ENCODE measurements at regions not wholly inside any gene's neighbourhood (a gene's known extent, or its start where the extent isn't known, plus 50 kb on each side); places are given as distances from the start of the nearest gene placed in this dataset.

DNA sequence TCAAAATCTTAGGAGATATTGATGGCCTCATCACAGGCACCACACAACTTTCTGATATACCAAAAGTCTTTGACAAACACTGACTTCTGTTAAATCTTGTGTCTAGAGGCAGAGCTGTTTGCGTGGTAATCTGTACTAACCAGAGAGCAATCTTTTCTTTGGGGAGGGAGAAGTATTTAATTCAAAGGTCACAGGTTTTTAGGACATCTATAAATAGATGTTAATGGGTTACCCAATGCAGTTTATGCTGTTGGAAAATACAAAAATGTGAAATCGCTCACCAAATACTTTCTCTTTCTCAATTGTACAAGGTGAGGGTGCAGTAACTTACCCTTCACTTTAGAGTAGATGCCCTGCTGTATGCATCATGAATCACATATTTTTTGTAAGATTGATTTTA, 510.5 kb downstream of the NSUN3 start:
- DNase-seq (ENCODE audit: low spot score): no peak
- no peaks in the 10 kb centered on the region for H3K4me1 Mint-ChIP-seq (ENCODE audit: low read depth)
- H3K4me3 Mint-ChIP-seq (ENCODE audit: unreplicated experiment): no peak overlapping the region
- H3K9me3 Mint-ChIP-seq (ENCODE audit: low read depth): no peaks in the 10 kb centered on the region
- H3K27me3 Mint-ChIP-seq (ENCODE audit: low read depth): no peaks in the 10 kb centered on the region
- no peak overlapping the region for H3K27ac Mint-ChIP-seq (ENCODE audit: unreplicated experiment)
- no peaks in the 10 kb centered on the region for H3K36me3 Mint-ChIP-seq (ENCODE audit: low read depth)
- TF ChIP-seq, protein P1, sequence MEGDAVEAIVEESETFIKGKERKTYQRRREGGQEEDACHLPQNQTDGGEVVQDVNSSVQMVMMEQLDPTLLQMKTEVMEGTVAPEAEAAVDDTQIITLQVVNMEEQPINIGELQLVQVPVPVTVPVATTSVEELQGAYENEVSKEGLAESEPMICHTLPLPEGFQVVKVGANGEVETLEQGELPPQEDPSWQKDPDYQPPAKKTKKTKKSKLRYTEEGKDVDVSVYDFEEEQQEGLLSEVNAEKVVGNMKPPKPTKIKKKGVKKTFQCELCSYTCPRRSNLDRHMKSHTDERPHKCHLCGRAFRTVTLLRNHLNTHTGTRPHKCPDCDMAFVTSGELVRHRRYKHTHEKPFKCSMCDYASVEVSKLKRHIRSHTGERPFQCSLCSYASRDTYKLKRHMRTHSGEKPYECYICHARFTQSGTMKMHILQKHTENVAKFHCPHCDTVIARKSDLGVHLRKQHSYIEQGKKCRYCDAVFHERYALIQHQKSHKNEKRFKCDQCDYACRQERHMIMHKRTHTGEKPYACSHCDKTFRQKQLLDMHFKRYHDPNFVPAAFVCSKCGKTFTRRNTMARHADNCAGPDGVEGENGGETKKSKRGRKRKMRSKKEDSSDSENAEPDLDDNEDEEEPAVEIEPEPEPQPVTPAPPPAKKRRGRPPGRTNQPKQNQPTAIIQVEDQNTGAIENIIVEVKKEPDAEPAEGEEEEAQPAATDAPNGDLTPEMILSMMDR (IDR thresholded peaks at IDR 0.05): no peak

DNA sequence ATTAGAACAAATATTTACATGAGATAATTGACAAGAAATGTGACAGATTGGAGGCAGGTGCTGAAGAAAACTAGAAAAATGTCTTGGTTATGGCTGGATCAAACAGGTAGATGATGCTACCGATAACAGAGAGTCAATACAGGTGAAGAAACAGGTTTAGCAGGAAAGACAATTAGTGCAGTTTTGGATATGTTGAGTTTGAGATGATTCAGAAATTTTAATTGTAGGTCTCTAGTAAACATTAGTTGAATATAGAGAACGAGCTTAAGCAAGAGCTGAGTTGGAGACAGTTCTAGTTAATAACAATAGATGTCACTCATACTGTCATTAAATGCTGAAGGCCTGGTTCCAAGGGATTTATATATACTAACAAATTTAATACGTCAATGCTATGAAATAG, 524.4 kb downstream of the NSUN3 start:
- Mint-ChIP-seq H3K27ac (ENCODE audit: unreplicated experiment) (no peak overlapping the region), H3K4me3 (ENCODE audit: unreplicated experiment) (no peak overlapping the region), H3K9me3 (ENCODE audit: low read depth) (peaks cover 4% of the 10 kb centered on the region), H3K4me1 (ENCODE audit: low read depth) (peaks cover 11% of the 10 kb centered on the region), H3K27me3 (ENCODE audit: low read depth) (no peaks in the 10 kb centered on the region), H3K36me3 (ENCODE audit: low read depth) (no peaks in the 10 kb centered on the region)
- DNase-seq (ENCODE audit: low spot score): no peak
- TF ChIP-seq, protein P1 (IDR thresholded peaks at IDR 0.05): no peak

DNA sequence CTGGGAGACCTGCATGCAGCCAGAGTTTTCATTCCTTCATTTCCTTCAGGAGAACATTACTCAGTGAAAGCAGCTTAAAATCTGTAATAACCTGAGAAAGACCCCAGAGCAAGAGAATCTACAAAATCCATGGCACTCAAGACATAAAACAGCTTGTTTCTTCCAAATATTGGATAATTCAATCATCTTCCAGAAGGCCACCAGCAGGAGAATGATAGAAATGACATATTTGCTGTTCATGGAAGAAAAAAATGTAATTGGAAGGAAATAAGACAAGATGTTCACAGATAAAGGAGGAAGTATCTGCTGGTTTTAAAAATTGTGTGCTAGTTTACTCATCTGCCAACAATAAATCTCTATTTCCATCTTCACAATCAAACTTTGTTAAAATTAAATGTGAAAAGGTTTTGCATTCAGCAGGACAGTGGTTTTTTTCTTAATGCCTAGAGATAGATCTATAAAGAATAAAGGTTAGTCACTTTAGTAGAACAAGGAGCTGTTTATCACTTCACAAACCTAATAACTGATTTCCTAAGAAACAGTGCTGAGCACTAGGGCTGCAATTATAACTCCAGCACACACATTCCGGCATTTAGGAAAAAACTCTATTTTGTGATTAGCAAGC, 530.8 kb downstream of the NSUN3 start:
- H3K27me3 Mint-ChIP-seq (ENCODE audit: low read depth): no peaks in the 10 kb centered on the region
- no peak overlapping the region for H3K4me3 Mint-ChIP-seq (ENCODE audit: unreplicated experiment)
- peaks cover 4% of the 10 kb centered on the region for H3K9me3 Mint-ChIP-seq (ENCODE audit: low read depth)
- no peak overlapping the region for H3K27ac Mint-ChIP-seq (ENCODE audit: unreplicated experiment)
- H3K4me1 Mint-ChIP-seq (ENCODE audit: low read depth): no peaks in the 10 kb centered on the region
- TF ChIP-seq, protein P1 (IDR thresholded peaks at IDR 0.05): no peak
- no peaks in the 10 kb centered on the region for H3K36me3 Mint-ChIP-seq (ENCODE audit: low read depth)
- no peak for DNase-seq (ENCODE audit: low spot score)

DNA sequence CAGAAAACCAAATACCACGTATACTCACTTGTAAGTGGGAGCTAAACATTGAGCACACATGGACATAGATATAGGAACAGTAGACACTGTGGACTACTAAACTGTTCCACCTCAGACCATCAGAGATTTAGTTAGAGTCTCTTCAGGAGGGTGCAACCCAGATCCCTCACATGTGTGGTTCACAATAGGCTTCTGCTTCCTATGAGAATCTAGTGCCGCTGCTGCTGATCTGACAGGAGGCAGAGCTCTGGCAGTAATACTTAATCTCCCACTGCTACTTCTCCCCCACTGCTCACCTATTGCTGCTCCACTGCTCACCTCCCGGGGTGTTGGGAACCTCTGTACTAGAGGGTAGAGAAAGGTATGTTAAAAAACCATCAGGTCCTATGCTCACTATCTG, 533.3 kb downstream of the NSUN3 start:
- Mint-ChIP-seq H3K4me1 (ENCODE audit: low read depth) (no peaks in the 10 kb centered on the region), H3K9me3 (ENCODE audit: low read depth) (peaks cover 4% of the 10 kb centered on the region), H3K27ac (ENCODE audit: unreplicated experiment) (no peak overlapping the region), H3K27me3 (ENCODE audit: low read depth) (peaks cover 5% of the 10 kb centered on the region), H3K4me3 (ENCODE audit: unreplicated experiment) (no peak overlapping the region), H3K36me3 (ENCODE audit: low read depth) (no peaks in the 10 kb centered on the region)
- no peak for DNase-seq (ENCODE audit: low spot score)
- TF ChIP-seq, protein P1 (IDR thresholded peaks at IDR 0.05): no peak

DNA sequence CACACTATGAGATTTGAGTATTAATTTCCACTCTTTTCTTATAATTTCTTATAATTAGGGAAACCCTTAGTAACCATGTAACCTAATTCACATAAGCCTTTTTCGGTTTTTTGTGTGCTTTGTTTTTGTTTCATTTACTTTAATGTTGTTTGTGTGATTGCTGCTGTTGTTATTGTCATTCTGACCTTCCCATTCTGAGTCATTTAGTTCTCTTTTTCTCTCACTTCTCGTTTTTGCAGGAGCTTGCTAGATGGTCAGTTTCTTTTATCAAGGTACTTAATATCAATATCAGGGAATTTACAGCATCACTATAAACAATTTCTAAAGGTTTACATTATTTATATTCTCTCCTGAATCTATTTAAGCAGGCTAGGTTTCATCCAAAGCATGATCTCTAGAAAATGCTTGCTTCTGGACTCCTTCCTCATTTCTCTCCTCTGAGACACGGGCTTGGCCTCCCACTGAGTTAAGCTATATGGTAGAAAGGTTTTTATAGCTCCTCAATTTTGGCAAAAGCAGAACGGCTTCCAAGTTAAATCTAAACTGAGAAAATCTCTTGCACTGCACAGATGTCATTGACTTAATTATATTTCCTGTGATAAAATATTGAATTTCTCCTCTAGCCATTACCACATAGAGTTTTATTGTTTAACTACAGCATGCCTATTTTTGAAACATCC, 534.2 kb downstream of the NSUN3 start:
- TF ChIP-seq, protein P1 (IDR thresholded peaks at IDR 0.05): no peak
- H3K36me3 Mint-ChIP-seq (ENCODE audit: low read depth): no peaks in the 10 kb centered on the region
- H3K27ac Mint-ChIP-seq (ENCODE audit: unreplicated experiment): no peak overlapping the region
- peaks cover 5% of the 10 kb centered on the region for H3K27me3 Mint-ChIP-seq (ENCODE audit: low read depth)
- no peaks in the 10 kb centered on the region for H3K4me1 Mint-ChIP-seq (ENCODE audit: low read depth)
- DNase-seq (ENCODE audit: low spot score): no peak
- H3K9me3 Mint-ChIP-seq (ENCODE audit: low read depth): peaks cover 4% of the 10 kb centered on the region
- no peak overlapping the region for H3K4me3 Mint-ChIP-seq (ENCODE audit: unreplicated experiment)

Data from chondrocyte (in vitro differentiated cells).